Ishikawa (cell line): ENCODE measurements at regions not wholly inside any gene's neighbourhood (a gene's known extent, or its start where the extent isn't known, plus 50 kb on each side); places are given as distances from the start of the nearest gene placed in this dataset.
A peak's percentile ranks its signal among the peaks of the same experiment; 100 is the strongest.

ENCODE experiments used
- CEBPB ChIP-seq: IDR thresholded peaks from 2 replicates; pipeline ENCODE4 v1.6.1; 2012
- EP300 ChIP-seq: IDR thresholded peaks from 2 replicates; pipeline ENCODE4 v1.6.1; 2012; ENCODE audit warnings: borderline replicate concordance
- FOXM1 ChIP-seq: IDR thresholded peaks from 2 replicates; pipeline ENCODE4 v1.6.1; 2012; ENCODE audit warnings: low read depth, borderline replicate concordance
- NFIC ChIP-seq: IDR thresholded peaks from 2 replicates; pipeline ENCODE4 v1.6.1; 2012
- RAD21 ChIP-seq: IDR thresholded peaks from 2 replicates; pipeline ENCODE4 v1.6.1; 2012; ENCODE audit warnings: low read depth
- TEAD4 ChIP-seq: IDR thresholded peaks from 2 replicates; pipeline ENCODE4 v1.6.1; 2012
- ZBTB7A ChIP-seq: IDR thresholded peaks from 2 replicates; pipeline ENCODE4 v1.6.1; 2012; ENCODE audit warnings: low read depth
- TF ChIP-seq, protein P1 (sequence below): IDR thresholded peaks from 2 replicates; pipeline ENCODE4 v1.6.1; 2012; ENCODE audit warnings: low read depth, mild to moderate bottlenecking
- TF ChIP-seq, protein P2 (sequence below): IDR thresholded peaks from 2 replicates; pipeline ENCODE4 v1.6.1; 2012

DNA sequence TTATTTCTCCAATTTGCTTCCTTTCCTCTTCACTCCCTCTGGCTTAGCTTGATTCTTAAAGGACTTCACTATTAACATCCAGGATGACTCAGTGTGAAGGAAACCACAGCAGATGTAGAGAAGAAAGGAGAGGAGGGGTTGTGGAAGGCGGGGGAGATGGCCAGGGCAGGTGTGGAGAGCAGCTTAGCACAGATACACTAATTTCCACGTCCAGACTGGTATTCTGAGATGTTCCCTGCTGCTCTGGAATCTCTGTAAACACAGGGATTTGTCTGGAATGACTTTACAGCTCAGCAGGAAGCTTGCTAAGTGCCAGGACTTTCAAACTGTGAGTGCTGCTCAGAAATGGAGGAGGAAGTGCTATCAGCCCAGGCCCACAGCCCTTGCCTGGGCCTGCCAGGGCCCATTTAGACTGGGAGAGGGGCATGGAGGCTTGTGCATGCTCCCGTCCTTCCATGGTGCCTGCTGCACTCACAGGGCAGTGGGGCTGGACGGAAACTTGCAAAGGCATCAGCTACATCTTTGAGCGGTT, 202.5 kb upstream of the DDHD1 start:
- TF ChIP-seq, protein P1, sequence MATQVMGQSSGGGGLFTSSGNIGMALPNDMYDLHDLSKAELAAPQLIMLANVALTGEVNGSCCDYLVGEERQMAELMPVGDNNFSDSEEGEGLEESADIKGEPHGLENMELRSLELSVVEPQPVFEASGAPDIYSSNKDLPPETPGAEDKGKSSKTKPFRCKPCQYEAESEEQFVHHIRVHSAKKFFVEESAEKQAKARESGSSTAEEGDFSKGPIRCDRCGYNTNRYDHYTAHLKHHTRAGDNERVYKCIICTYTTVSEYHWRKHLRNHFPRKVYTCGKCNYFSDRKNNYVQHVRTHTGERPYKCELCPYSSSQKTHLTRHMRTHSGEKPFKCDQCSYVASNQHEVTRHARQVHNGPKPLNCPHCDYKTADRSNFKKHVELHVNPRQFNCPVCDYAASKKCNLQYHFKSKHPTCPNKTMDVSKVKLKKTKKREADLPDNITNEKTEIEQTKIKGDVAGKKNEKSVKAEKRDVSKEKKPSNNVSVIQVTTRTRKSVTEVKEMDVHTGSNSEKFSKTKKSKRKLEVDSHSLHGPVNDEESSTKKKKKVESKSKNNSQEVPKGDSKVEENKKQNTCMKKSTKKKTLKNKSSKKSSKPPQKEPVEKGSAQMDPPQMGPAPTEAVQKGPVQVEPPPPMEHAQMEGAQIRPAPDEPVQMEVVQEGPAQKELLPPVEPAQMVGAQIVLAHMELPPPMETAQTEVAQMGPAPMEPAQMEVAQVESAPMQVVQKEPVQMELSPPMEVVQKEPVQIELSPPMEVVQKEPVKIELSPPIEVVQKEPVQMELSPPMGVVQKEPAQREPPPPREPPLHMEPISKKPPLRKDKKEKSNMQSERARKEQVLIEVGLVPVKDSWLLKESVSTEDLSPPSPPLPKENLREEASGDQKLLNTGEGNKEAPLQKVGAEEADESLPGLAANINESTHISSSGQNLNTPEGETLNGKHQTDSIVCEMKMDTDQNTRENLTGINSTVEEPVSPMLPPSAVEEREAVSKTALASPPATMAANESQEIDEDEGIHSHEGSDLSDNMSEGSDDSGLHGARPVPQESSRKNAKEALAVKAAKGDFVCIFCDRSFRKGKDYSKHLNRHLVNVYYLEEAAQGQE = no peak
- TF ChIP-seq EP300 (peak; percentile 89), RAD21 (0 out of 2 replicates have a peak, but pooled peaks have one; percentile 12), CEBPB (no peak), TEAD4 (peak; percentile 96), ZBTB7A (no peak), FOXM1 (no peak), NFIC (peak; percentile 92)
- TF ChIP-seq, protein P2, sequence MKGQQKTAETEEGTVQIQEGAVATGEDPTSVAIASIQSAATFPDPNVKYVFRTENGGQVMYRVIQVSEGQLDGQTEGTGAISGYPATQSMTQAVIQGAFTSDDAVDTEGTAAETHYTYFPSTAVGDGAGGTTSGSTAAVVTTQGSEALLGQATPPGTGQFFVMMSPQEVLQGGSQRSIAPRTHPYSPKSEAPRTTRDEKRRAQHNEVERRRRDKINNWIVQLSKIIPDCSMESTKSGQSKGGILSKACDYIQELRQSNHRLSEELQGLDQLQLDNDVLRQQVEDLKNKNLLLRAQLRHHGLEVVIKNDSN = no peak
